GM13977 (cell line): ENCODE measurements at regions not wholly inside any gene's neighbourhood (a gene's known extent, or its start where the extent isn't known, plus 50 kb on each side); places are given as distances from the start of the nearest gene placed in this dataset.

ENCODE experiments used
- DNase-seq: peaks from one replicate; pipeline ENCODE4 v3.0.0; 2012; ENCODE audit warnings: low spot score
- in situ Hi-C: fragments of 300-500 bp; cut with MboI; formaldehyde crosslinking; loops from one replicate; pipeline ENCODE4 v1.12.0; 2022; ENCODE audit warnings: low sequenced_read_pairs, low pct_unique_long_range_greater_than_20kb, mixed read lengths, inconsistent platforms; ENCODE audit not compliant: unreplicated experiment
- TF ChIP-seq, protein P1 (sequence below): IDR thresholded peaks from 2 replicates; pipeline ENCODE4 v1.5.1; 2012; ENCODE audit warnings: mild to moderate bottlenecking, control low read depth; ENCODE audit not compliant: insufficient read depth; ENCODE audit errors: extremely low read depth, missing control alignments

DNA sequence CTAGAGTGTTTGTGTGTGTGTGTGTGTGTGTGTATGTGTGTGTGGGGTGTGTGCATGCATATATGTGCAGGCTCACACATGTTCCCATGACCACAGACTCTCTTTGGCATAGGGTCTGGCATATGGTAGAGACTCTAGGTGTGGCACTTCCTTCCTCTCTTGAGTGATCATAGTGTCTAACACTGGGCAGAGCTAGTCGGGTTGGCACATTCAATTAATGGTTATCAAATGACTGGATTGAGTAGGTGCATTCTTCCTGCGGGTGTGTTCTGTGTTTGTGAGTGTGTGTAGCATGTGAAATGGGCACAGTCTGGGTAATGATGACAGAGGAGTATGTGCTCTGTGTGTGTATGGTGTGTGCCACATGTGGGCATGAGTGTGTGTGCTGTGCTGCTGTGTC is 106.5 kb downstream of the EFNB1 start:
- in situ Hi-C loops = no loop called here
- TF ChIP-seq, protein P1, sequence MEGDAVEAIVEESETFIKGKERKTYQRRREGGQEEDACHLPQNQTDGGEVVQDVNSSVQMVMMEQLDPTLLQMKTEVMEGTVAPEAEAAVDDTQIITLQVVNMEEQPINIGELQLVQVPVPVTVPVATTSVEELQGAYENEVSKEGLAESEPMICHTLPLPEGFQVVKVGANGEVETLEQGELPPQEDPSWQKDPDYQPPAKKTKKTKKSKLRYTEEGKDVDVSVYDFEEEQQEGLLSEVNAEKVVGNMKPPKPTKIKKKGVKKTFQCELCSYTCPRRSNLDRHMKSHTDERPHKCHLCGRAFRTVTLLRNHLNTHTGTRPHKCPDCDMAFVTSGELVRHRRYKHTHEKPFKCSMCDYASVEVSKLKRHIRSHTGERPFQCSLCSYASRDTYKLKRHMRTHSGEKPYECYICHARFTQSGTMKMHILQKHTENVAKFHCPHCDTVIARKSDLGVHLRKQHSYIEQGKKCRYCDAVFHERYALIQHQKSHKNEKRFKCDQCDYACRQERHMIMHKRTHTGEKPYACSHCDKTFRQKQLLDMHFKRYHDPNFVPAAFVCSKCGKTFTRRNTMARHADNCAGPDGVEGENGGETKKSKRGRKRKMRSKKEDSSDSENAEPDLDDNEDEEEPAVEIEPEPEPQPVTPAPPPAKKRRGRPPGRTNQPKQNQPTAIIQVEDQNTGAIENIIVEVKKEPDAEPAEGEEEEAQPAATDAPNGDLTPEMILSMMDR = no peak

DNA sequence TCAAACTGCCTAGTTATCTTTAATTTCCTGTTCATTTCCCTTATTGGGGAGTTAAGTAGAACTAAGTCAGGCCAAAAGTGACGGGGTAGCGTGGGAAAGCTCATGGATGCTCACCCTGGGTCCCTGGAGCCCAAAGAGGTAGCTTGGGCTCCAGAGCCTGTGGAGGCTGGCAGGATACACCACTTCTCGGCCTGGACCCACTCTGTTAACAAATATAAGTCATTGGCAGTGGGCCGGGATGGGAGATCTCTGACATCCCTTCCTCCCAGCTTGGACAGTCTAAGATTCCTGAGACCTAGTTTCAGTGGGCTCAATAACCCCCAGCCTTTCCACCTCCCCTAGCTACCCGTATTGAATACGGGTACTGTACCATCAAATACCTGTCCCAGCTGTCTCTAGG is 106.1 kb downstream of the EFNB1 start:
- DNase-seq = no peak
- in situ Hi-C loops = no loop called here
- TF ChIP-seq, protein P1 = no peak

More for the DNA sequence above, 106.5 kb downstream of the EFNB1 start:
- DNase-seq = no peak

DNA sequence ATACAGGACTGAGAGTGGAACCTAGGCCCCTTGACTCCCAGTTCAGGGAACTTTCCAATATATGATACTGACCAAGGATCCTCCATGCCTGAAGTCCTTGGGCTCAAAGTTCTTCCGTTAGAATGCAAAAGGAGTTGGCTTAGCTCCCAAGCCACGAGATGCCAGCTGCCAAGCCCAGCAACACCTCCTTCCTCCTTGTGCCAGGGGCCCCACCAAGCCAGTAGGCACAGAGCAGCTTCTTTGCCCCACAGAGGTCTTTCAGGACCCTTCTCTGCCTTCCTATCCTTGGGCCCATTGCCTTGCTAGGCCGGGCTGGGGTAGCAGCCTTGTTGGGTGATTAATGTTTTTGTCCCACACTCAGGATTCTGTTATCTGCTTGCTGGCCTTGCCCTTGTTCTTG is 105.6 kb downstream of the EFNB1 start:
- DNase-seq = no peak
- in situ Hi-C loops = no loop called here
- TF ChIP-seq, protein P1 = no peak

DNA sequence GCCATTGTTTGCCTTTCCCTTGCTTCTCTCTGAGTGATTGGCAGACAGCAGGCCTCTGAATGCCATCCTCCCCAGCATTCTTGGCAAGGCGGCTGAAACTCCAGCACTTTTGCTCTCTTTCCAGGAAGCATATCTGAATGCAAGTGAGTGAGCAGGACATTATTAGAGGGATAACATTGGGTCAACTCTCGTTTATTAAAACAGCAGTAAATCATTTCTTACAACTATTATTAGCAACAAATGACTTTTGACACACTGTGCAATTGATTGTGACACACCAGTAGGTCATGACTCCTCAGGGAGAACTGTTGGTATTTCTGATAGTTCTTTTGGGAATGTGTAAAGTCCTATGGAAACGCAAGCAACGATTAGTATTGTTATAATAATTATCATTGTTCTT is 103.8 kb downstream of the EFNB1 start:
- DNase-seq = no peak
- TF ChIP-seq, protein P1 = no peak
- in situ Hi-C loops = no loop called here

DNA sequence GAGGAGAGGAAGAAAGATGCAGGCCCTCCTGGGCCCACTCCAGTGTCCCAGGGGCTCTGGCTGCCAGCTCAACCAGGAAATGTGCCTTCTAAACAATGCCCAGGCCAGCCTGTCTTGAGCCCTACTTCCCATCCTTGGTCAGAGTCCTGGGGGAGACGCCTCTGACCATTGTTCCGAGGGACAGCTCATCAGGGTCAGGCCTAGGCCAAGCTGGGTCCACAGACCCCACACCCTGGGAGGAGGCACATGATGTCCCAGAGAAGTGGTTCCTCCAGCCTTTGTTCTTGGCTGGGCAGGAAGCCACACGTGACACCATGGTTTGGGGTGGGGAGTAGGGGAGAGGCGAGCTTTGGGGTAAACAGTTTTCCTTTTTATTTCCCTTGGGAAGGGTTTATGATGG is 102.5 kb downstream of the EFNB1 start:
- TF ChIP-seq, protein P1 = no peak
- in situ Hi-C loops = no loop called here
- no peak for DNase-seq

DNA sequence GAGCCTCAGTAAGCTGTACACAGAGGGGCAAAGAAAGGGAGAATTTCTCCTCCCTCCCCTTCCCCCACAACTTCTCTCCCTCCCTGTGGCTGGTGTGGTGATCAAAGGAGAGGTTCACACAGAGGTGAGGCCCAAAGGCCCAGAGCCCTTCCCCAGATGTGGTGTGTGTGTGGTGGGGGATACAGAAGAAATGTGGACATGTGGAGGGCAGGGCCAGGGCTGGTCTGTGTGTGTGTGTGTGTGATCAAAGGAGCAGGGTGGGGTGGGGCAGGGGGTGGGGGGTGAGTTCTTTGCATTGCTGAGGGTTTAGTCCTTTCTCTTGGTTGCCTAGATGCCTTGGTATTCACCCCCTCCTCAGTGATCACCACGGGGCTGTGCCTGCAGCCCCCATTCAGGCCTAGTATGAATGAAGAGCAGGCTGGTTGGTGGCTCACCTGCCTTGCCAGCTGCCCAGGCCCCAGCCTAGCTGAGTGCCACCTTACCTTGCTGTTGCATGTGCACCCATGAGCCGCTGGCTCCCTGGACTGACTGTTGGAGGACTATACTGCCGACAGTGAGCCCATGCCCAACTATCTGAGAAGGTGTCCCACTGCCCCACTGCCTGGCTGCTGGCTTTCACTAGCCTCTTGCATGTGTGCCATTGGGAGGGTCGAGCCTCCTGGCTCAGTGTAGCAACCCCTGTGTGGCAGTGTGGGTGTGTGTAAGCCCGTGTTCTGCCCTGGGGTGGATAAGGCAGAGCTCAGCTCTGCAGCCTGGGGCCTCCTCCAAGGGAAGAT is 101.9 kb downstream of the EFNB1 start:
- DNase-seq = no peak
- TF ChIP-seq, protein P1 = no peak
- in situ Hi-C loops = no loop called here
